ENCODE measurements at regions not wholly inside any gene's neighbourhood (a gene's known extent, or its start where the extent isn't known, plus 50 kb on each side); places are given as distances from the start of the nearest gene placed in this dataset.

DNA sequence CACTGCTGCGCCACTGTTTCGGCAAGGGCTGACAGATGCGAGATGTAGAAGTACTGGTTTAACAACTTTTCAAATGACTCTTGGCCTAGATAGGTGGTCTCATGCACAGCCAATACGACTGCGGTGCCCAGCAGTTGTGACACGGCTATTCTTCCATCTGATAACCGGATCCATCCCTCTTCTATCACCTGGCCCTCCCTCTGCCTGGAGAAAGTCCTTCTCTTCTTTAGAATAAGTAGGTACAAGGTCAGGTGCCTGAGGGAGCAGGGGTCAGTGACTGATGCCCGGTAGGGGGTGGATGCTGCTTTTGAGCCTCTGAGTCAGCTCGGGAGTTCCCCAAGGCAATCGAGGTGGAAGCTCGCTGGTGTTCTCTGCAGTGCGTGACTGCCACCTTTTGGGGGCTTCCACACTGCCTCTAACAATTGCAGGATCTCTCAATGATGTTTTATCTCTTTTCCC, 166.8 kb upstream of the GRIK2 start:
- TF ChIP-seq EZH2phosphoT487 (IDR thresholded peaks at IDR 0.05; ENCODE audit: insufficient read depth, low read depth) (no peak), EZH2 (IDR thresholded peaks at IDR 0.05; ENCODE audit: insufficient read depth, poor library complexity, severe bottlenecking) (no peak)

All from GM23248 (cell line).